ENCODE measurements at regions not wholly inside any gene's neighbourhood (a gene's known extent, or its start where the extent isn't known, plus 50 kb on each side); places are given as distances from the start of the nearest gene placed in this dataset.
"Not testable (repeated sequence)": the region's sequence is repeated elsewhere in the genome, so short reads cannot be mapped to it uniquely, and the experiment has no call there.

DNA sequence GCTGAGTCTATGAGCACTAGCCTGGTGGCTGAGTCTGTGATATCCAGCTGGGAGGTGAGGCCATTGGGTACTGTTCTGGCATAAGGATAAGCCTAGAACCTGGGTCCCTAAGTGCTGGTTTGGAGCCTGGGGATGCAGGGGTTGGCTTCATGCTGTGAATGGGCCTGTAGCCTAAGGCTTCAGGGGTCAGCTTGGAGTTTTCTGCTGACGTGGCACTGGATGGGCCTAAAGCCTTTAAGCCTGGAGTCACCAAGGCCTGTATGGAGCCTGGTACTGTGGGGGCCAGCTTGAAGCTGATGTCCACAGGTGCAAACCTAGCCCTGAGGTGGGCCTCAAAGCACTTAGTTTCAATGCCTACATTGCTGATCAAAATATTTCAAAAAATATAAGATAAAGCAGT, 979.6 kb upstream of the POU3F4 start:
- DNase-seq = no peak

DNA sequence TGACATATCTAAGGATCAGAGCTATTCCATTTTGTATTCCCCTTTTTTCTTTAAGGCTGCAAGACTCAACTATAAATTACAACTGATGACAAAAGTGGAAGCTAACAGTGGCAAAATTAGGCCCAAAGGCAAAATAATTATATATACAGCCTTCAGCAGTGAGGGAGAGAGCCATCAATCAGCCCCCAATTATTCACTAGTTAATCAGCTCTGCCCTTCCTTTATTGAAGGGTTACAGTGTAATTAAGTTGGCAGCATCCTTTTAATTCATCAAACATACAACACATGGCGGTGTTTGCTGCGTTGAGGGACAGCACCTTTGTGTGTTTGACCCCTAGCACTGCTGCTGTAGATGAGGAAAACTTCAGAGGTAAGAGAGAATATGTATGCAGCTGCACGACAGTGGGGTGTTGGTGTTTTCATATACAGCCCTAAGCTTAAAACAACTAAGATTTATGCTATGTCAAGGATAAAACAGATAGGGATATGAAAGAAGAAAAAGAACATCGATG, 973.9 kb upstream of the POU3F4 start:
- DNase-seq = no peak

DNA sequence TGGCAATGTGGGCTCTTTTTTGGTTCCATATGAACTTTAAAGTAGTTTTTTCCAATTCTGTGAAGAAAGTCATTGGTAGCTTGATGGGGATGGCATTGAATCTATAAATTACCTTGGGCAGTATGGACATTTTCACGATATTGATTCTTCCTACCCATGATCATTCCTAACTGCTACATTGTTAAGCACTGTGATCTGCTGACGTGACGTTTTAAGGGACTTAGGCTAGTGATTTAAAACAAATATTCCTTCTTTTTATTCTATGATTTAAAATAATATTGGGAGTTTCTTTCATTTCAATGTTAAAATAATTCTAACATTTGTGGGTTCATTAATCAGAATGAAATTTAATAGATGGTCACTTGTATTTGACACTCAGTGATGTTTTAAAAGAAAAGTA, 970.9 kb upstream of the POU3F4 start:
- not testable (repeated sequence) for DNase-seq

DNA sequence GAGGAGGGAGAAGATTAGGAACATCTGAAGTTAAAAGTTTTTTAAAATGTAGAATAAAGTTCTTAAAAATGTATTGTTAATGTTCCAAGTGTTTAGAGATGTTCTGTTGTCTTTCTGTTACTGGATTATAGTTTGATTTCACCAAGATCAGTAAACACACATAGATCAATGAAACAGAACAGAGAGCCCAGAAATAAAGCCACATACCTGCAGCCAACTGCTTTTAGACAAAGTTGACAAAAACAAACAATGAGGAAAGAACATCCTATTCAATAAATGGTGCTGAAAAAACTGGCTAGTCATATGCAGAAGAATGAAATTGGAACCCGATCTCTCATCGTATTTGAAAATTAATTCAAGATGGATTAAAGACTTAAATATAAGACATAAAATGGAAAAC, 966.3 kb upstream of the POU3F4 start:
- no peak for DNase-seq

DNA sequence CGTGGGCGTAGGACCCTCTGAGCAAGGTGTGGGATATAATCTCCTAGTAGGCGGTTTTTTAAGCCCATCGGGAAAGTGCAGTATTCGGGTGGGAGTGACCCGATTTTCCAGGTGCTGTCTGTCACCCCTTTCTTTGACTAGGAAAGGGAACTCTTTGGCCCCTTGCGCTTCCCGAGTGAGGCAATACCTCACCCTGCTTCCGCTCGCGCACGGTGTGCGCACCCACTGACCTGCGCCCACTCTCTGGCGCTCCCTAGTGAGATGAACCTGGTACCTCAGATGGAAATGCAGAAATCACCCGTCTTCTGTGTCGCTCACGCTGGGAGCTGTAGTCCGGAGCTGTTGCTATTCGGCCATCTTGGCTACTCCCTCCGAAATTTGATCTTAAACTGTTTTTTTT, 955.9 kb upstream of the POU3F4 start:
- not testable (repeated sequence) for DNase-seq

DNA sequence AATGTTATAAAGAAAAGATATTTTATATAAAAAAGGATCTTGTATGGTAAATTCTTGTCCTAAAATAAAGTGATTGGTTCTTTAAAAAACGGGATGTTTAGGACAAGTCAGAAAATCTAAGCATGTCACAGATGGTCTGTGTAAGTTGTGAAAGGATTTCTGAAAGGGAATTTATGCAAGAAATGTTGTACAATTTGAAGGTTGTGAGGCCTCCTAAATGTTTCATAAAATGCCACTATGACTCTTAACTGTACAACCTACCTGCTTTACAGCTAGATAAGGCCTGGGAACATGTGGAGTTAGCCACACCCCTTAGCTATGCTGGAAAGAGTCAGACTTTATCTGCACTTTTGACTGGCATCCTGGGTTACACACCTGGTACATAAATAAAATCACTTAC, 951.5 kb upstream of the POU3F4 start:
- no peak for DNase-seq

DNA sequence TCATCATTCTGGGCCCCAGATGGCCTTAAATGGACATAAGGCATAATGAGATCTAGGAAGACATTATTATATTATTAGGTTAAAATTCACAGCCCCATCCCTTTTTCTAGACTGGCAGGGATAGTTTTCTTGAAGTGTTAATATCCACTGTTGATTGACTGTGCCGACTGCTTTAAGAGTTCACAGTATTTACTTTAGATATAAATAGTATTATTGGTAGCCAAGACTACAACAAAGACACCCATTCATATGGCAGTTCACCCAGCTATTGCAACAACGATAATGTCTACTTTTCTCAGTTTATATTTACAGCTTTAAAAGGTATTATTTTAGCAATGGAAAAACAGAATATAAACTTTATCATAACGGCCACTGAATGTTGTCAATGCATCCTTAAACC, 922.2 kb upstream of the POU3F4 start:
- no peak for DNase-seq

DNA sequence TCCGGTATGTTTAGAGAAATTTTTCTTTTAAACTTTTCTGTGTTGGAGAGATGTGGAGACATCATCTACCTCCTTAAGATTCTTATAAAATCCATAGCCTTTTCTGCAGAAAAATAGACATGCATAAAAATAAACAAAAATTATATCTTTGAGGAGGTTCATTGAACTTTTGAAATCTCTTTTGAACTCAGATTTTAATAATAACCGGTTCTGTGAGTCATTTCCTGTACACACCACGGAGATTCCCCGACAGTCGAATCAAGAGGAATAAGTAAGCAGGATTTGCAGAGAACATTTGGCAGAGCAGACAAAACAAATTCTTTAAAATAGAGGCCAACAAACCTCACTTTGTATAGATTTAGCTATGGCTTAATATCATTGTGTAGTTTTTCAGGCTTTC, 918.7 kb upstream of the POU3F4 start:
- DNase-seq = no peak

DNA sequence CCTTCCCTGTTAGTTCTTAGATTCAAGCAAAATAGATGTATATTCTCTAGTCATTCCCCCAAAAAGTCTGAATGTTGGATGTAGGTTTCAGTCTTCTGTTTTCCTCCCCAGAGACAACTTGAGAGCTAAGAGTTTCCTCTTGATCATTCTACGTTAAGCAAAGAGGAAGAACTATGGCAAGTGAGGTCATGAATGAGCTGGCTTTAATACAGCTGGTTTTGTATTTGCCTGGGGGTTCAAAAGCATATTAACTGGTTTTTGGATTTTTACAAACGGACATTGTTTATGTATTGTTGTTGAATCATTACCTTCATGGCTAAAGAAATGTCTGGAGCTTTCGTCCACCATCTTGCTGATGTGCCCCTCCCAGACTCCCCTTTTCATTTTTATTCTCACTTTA, 916.7 kb upstream of the POU3F4 start:
- DNase-seq = no peak

DNA sequence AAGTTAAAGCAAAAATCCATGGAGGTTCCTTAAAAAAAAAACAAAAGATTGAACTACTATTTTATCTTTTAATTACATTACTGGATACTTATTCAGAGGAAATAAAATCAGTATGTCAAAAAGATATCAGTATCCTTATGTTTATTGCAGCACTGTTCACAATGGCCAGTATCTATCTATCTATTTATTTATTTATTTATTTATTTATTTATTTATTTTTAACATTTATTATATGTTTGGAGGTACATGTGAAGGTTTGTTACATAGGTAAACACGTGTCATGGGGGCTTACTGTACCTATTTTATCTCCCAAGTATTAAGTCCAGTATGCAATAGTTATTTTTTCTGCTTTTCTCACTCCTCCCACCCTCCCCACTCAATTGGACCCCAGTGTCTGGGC, 881.1 kb upstream of the POU3F4 start:
- no peak for DNase-seq

DNA sequence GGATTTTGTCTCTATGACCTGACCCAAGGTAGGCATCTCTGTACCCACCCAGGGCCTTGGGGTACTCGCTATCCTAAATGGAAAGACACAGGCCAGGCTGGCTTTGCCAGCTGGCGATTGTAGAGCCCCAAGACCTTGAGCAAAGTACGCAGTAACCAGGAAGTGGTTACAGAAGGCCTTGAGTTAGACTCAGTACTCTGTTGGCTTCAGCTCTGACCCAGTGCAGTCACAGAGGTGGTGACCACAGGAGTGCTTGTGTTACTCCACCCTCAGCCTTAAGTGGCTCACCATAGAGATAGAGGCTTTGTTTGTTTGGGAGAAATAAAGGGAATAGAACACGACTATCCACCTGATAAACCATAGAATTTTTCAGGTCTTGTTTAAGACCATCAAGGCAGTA, 880.5 kb upstream of the POU3F4 start:
- no peak for DNase-seq

DNA sequence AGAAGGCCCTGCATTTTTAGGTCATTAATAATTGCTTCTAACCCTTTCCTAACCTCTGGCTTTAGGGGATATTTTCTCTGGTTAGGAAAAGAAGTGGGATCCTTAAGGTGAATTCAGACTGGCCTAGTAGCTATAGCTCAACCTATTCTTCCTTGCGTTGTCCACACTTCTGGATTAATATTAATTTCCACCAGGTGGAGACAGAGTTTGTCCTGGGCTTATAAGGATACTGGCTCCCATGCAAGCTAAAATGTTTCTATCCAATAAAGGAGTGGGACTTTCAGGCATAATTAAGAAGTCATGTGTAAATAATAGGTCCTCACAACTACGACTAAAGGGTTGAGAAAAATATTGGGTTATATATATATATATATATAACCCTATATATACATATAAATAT, 860.0 kb upstream of the POU3F4 start:
- DNase-seq = no peak

DNA sequence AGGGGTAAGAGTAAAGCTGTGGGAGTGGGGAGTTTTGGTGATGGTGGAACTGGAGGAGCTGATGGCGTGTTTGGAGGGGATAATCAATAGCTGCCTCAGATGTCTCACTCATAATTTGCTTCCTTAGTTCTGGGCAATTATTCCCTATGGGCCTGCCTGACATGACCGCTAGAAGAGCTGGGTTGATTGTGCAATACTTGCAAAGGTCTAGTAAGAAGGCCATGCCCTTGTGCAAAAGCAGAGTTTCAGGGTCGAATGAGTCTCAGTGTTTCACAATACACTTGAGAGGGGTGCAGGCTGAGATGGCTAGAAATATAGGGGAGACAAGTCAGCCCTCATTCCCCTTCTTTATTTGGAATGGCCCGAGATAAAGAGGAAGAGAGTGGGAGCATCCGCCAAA, 858.4 kb upstream of the POU3F4 start:
- DNase-seq = no peak

DNA sequence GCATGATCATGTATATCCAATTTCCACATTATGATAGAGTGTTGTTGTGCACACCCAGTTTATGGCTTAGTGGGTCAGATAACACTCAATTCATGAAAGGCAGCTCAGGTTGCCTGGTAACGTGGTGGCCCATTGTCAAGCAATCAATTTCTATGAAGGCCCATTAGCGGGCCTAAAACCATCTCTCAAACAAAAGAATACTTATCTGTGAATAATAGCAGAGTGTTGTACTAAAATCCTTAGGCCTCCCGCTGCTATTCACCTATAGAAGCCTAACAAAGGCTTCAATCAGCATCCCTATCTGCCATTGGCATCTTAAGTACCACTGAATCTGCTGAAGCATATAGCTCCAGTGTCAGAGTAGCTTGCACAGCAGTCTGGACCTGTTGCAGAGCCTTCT, 849.6 kb upstream of the POU3F4 start:
- DNase-seq = no peak

DNA sequence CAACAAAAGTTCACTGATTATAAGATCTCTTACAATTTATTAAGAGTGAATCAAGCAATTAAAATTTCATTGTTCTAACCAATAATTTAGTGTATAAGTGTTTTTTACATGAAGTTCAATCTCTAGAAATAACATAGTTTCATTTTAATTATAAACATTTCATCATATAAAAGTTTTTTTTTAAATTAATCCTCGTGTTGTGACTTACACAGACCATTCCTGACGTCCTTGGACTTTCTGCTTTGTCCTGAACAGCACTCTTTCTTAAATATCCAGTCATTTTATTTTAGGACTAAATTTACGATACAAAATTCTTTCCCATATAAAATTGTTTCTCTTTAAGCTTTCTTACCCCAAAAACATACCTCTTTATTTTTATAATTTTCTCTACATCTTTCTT, 841.7 kb upstream of the POU3F4 start:
- no peak for DNase-seq

DNA sequence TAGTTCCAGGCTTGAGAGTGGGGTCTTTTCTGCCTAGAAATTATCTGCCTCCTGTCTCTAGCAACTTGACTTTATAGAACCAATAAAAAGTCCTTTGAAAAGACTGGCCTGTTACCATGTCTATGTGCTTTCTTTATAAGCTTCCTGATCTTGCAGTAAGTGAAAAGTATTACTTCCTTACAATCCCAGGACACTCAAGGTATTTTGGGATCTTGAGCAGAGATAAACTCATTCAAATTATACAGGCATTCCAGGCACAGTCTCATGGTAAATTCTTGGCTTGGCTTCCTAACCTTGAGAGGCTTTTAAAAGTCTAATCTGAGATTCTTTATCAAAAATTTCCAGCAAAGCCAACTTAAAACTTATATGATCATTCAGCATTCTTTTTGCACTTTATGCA, 833.0 kb upstream of the POU3F4 start:
- no peak for DNase-seq

DNA sequence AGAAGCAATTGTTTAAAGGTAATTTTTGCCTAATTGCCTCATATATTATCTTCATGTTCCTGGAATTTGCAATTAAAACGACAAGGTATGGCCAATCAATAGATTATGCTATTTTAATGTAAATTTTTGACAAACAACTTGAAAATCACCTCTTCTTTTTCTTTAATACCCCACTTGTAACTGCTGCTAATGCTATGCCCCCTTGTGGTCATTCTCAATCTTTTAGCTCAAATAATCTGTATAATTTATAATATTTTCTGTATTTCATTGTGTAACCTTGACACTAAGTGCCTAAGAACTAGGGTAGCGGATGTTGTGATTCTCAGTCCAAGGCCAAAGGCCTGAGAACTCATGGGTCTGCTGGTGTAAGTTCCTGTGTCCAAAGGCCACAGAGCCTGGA, 831.7 kb upstream of the POU3F4 start:
- no peak for DNase-seq

DNA sequence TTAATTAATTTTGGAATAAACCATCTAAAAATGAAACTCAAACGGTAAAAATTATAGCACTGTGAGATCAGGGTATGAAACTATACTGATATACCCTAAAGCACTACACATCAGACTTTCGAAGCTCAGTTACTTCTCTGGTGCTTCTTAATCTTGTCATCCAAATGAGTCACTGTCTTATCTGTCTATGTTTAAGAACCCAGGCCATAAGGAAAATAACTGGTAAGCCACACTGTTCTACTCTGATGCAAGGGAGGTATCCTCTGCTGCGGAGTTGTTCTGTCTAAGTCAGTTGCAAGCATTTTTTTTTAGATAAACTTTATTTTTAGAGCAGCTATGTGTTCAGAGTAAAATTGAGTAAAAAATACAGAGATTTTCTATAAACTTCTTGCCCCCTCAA, 830.8 kb upstream of the POU3F4 start:
- no peak for DNase-seq

DNA sequence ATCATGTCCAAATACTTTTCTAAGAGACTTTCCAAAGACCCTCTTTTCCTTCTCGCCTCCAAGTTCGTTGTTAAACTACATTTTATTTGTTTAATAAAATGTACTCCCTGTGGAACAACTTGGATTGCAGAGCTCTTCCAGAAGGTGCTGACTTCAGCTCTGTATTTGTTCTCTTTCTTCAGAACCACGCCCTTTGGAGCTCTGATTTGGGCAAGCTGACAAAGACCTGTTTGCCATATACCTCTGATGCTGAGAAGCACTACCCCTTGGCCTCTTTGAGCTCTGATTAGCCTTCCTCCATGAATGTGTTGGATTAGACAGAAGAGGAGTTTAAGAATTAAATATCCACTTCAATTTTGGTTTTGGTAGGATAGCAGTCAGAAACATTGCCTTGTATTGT, 815.1 kb upstream of the POU3F4 start:
- no peak for DNase-seq

DNA sequence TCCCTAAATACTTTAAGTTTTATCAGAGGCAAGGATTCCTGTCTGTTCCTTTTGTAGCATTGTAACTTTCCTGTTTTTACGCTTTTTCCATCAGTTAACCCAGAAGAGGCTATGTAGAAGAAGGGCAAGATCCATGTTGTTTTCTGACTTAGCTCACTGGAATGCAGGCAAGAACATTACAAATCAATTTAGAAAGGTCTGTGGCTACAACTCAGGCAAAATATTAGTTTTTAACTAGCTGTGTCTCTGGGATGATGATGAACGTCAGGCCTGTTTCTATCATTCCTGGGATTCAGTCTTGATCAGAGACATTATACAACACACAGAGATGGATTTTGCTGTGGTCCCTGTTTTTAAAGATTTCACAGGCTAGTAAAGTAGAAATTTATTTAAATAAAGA, 813.0 kb upstream of the POU3F4 start:
- DNase-seq = no peak

DNA sequence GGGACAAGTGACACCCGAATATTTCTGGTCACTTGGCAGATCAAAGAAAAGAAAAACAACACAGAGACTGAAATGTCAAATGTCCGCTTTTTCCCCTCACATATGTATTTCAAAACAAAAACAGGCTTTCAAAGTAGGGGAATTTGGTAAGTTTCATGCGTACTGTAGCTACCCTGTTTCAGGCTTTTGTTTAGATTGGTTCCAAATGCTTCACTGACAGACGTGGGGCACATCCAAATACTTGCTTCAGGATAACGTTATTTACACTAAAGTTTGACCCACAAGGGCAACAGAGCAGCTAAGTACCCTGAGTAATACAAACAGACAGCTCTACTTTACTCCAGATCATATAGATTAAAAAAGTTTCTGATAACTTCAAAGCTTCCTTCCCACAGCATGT, 804.5 kb upstream of the POU3F4 start:
- no peak for DNase-seq

DNA sequence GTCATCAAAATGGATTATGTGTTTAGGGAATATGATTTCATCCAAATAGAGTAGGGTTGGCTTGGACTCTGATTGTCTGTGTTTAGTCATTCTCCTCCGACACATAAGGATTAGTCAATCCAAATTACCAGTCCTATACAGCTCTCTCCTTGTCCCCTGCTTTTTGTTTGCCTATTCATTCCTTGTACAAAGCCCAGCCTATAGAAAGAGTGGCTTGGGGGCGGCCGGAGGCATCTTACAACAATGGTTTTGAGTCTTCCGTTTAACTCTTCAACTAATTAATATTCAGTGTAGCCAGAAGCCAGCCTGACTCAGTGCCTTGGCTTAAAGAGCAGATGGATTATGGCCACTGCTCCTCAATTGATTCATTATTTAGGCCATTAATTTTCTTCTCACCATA, 796.6 kb upstream of the POU3F4 start:
- peak in 1 of 58 donors; percentile 13 for DNase-seq

DNA sequence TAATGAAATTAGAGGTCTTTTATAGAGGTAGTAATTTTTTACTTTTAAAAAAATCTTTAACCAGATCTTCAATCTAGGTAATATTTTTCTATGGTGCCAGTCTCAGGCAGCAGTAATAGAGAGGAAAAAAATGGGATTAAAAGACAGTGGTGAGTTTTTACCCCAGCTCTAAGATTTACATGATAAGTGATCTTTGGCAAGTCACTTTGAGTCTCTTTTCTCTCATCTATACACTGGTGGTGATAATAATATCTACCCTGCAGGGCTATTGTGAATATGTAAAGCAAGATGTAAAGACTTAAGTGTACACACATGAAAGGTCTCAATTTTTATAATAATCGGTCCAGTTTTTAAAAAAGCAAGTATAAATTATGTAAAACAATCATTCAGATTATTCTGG, 786.2 kb upstream of the POU3F4 start:
- no peak for DNase-seq

DNA sequence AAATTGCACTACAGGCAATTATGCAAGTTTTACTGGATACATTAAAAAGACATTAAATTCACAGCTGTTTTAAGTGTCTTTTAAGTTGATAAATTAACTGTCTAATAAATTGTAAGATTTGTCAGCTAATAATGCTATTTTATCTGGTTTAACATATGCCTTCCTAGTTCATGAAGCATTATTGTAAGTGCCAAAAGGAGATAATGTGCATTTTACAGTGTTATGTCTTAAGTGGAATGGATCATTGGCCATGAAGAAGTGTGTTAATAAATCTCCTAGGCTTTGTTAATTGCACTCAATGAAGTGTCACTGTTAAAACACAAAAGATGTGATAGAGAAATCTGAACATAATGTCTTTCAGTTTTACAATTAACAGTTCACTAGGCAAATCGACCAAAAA, 784.3 kb upstream of the POU3F4 start:
- DNase-seq = no peak

DNA sequence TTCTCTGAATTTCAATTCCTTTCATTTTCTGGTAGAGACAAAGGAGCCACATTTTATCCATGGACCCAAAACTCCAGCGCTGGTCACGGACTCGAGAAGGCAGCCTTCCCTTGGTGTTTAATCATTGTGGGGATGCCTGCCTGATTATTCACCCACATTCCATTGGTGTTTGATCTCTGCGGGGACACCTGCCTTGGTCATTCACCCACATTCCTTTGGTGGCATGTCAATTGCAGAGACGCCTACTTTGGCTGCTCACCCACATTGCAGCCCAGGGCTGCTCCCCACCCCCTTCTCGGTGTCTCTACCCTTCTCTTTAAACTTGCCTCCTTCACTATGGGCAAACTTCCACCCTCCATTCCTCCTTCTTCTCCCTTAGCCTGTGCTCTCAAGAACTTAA, 780.7 kb upstream of the POU3F4 start:
- DNase-seq = not testable (repeated sequence)
